SK-N-SH (cell line): ENCODE measurements at regions not wholly inside any gene's neighbourhood (a gene's known extent, or its start where the extent isn't known, plus 50 kb on each side); places are given as distances from the start of the nearest gene placed in this dataset.

Source experiments
- CTCF ChIA-PET: fragments of 300-600, 350-600 bp; formaldehyde crosslinking; extraction: SDS; loops from one replicate; lab custom pipeline; 2021; lab: Yijun Ruan, JAX
- POLR2A ChIA-PET: fragments of 350-600 bp; sonication (Branson Sonifier 250); formaldehyde crosslinking; extraction: SDS; loops from one replicate; lab custom pipeline; 2020; ENCODE audit warnings: antibody characterized with exemption, inconsistent platforms; lab: Yijun Ruan, JAX
- DNase-seq: peaks from one replicate; pipeline ENCODE4 v3.0.0; 2012
- H2AFZ ChIP-seq: fragments of 200-600 bp; sonication (generic); 2 replicates; pipeline ENCODE4 v1.8.1; 2016; ENCODE audit warnings: antibody characterized with exemption, mild to moderate bottlenecking, low read depth
- H3F3A ChIP-seq: fragments of 200-600 bp; sonication (generic); replicated peaks from 2 replicates; pipeline ENCODE3; 2016; ENCODE audit warnings: antibody characterized with exemption, mild to moderate bottlenecking; ENCODE audit not compliant: insufficient read depth
- H3K27ac ChIP-seq, 2 experiments: fragments of 200-500 bp in 1 of 2; fragments of 200-600 bp in 1 of 2; sonication (Bioruptor generic) in 1 of 2; sonication (generic), shearing (Covaris generic) in 1 of 2; 2 replicates each; pipeline versions ENCODE4 v1.5.1 to v1.6.1; 2014 to 2016; ENCODE audit warnings: low read depth in 2 of 2, inconsistent platforms in 1 of 2, low read length in 1 of 2, mild to moderate bottlenecking in 1 of 2, mixed read lengths in 1 of 2
- H3K27me3 ChIP-seq: fragments of 200-600 bp; sonication (generic), shearing (Covaris generic); 2 replicates; pipeline ENCODE4 v1.6.1; 2016; ENCODE audit warnings: mixed run types; ENCODE audit not compliant: insufficient read depth
- H3K36me3 ChIP-seq, 2 experiments: fragments of 200-500 bp in 1 of 2; fragments of 200-600 bp in 1 of 2; sonication (Bioruptor generic) in 1 of 2; sonication (generic) in 1 of 2; replicated peaks in 1 of 2; 2 replicates each; pipeline versions ENCODE3 to v1.5.1; 2014 to 2016; ENCODE audit warnings: low read length in 1 of 2, mild to moderate bottlenecking in 1 of 2; ENCODE audit not compliant: insufficient read depth in 2 of 2, control insufficient read depth in 1 of 2
- H3K4me1 ChIP-seq, 2 experiments: fragments of 200-500 bp in 1 of 2; fragments of 200-600 bp in 1 of 2; sonication (Bioruptor generic) in 1 of 2; sonication (generic), shearing (Covaris generic) in 1 of 2; 2 replicates each; pipeline versions ENCODE4 v1.5.1 to v1.6.1; 2014 to 2016; ENCODE audit warnings: low read depth in 1 of 2, low read length in 1 of 2, mixed run types in 1 of 2; ENCODE audit not compliant: insufficient read depth in 2 of 2, control insufficient read depth in 1 of 2
- H3K4me2 ChIP-seq: fragments of 200-600 bp; sonication (generic), shearing (Covaris generic); 2 replicates; pipeline ENCODE4 v1.6.1; 2017; ENCODE audit warnings: mixed run types
- H3K4me3 ChIP-seq, 2 experiments: fragments of 200-500 bp in 1 of 2; fragments of 200-600 bp in 1 of 2; sonication (Bioruptor generic) in 1 of 2; sonication (generic), shearing (Covaris generic) in 1 of 2; 2 replicates each; pipeline versions ENCODE4 v1.5.1 to v1.8.1; 2014 to 2016; ENCODE audit warnings: low read depth in 2 of 2, inconsistent platforms in 1 of 2, low read length in 1 of 2, mild to moderate bottlenecking in 1 of 2, mixed read lengths in 1 of 2, moderate library complexity in 1 of 2
- H3K79me2 ChIP-seq: fragments of 200-600 bp; sonication (generic); 2 replicates; pipeline ENCODE4 v1.8.1; 2017; ENCODE audit warnings: mild to moderate bottlenecking; ENCODE audit not compliant: insufficient read depth
- H3K9ac ChIP-seq: fragments of 200-600 bp; sonication (generic); 2 replicates; pipeline ENCODE4 v1.6.1; 2017; ENCODE audit warnings: mixed run types
- H3K9me2 ChIP-seq: fragments of 200-600 bp; sonication (generic); 2 replicates; pipeline ENCODE4 v1.6.1; 2017; ENCODE audit warnings: mixed run types
- H3K9me3 ChIP-seq: fragments of 200-600 bp; sonication (generic); 2 replicates; pipeline ENCODE4 v1.6.1; 2017; ENCODE audit warnings: mixed run types, mild to moderate bottlenecking, moderate library complexity
- H4K20me1 ChIP-seq: fragments of 200-600 bp; sonication (generic); 2 replicates; pipeline ENCODE4 v1.6.1; 2017; ENCODE audit warnings: mild to moderate bottlenecking, mixed run types; ENCODE audit not compliant: insufficient read depth
- EP300 ChIP-seq, 2 experiments: IDR thresholded peaks; 2 replicates each; pipeline versions ENCODE4 v1.4.0 to v1.6.1; 2012; ENCODE audit warnings: borderline replicate concordance in 1 of 2, low read depth in 1 of 2, low read length in 1 of 2
- EZH2phosphoT487 ChIP-seq: fragments of 200-600 bp; sonication (generic); IDR thresholded peaks from 2 replicates; pipeline ENCODE4 v1.6.1; 2017; ENCODE audit warnings: low read depth, mixed run types, mild to moderate bottlenecking, antibody characterized with exemption, moderate library complexity, borderline replicate concordance
- FOSL2 ChIP-seq: IDR thresholded peaks from 2 replicates; pipeline ENCODE4 v1.4.0; 2012; ENCODE audit warnings: low read depth, mild to moderate bottlenecking, moderate library complexity, borderline replicate concordance
- FOXJ3 ChIP-seq: sonication (generic); formaldehyde crosslinking; IDR thresholded peaks from 2 replicates; pipeline ENCODE4 v1.5.1; 2020; ENCODE audit warnings: mild to moderate bottlenecking, missing genetic modification reagents
- GABPA ChIP-seq: IDR thresholded peaks from 2 replicates; pipeline ENCODE4 v1.4.0; 2012; ENCODE audit warnings: low read depth, mild to moderate bottlenecking
- GATA2 ChIP-seq: sonication (generic); formaldehyde crosslinking; IDR thresholded peaks from 2 replicates; pipeline ENCODE4 v1.5.0; 2020; ENCODE audit warnings: mild to moderate bottlenecking, missing genetic modification reagents
- MEF2A ChIP-seq: IDR thresholded peaks from 2 replicates; pipeline ENCODE4 v1.4.0; 2012; ENCODE audit warnings: low read depth, borderline replicate concordance
- MXI1 ChIP-seq: IDR thresholded peaks from 2 replicates; pipeline ENCODE4 v1.6.1; 2012; ENCODE audit warnings: mild to moderate bottlenecking, low read depth, low read length, improper control_type of control experiment
- NFIC ChIP-seq: IDR thresholded peaks from 2 replicates; pipeline ENCODE4 v1.4.0; 2012; ENCODE audit warnings: borderline replicate concordance
- REST ChIP-seq: IDR thresholded peaks from 2 replicates; pipeline ENCODE4 v1.6.1; 2012; ENCODE audit warnings: mild to moderate bottlenecking, low read depth, low read length, moderate library complexity
- RXRA ChIP-seq: IDR thresholded peaks from 2 replicates; pipeline ENCODE4 v1.4.0; 2012; ENCODE audit warnings: low read depth, mild to moderate bottlenecking, borderline replicate concordance
- SIN3A ChIP-seq: IDR thresholded peaks from 2 replicates; pipeline ENCODE4 v1.6.1; 2012; ENCODE audit warnings: low read depth, mild to moderate bottlenecking, low read length, moderate library complexity, borderline replicate concordance
- TAF1 ChIP-seq: IDR thresholded peaks from 2 replicates; pipeline ENCODE4 v1.6.1; 2012; ENCODE audit warnings: low read depth, mild to moderate bottlenecking, low read length, moderate library complexity, borderline replicate concordance
- TCF12 ChIP-seq: IDR thresholded peaks from 2 replicates; pipeline ENCODE4 v1.4.0; 2012
- USF1 ChIP-seq: IDR thresholded peaks from 2 replicates; pipeline ENCODE4 v1.4.0; 2012; ENCODE audit warnings: low read depth, borderline replicate concordance
- YY1 ChIP-seq: IDR thresholded peaks from 2 replicates; pipeline ENCODE4 v1.4.0; 2012; ENCODE audit warnings: low read depth, mild to moderate bottlenecking
- ZBTB33 ChIP-seq: IDR thresholded peaks from 2 replicates; pipeline ENCODE4 v1.4.0; 2012; ENCODE audit warnings: low read depth, borderline replicate concordance
- WGBS: methylation state at CpG from one replicate; pipeline ENCODE4 v1.1.6; 2017; ENCODE audit warnings: low lambda C conversion rate; 5-methylcytosine and 5-hydroxymethylcytosine counted together

GRCh38 chr2:45191146-45191863, 182.1 kb upstream of the SIX2 start (continued):
- TF ChIP-seq REST (no peak), MEF2A (no peak), GABPA (no peak), ZBTB33 (no peak), FOSL2 (no peak), EP300 (IDR thresholded peaks at IDR 0.05; ENCODE audit: borderline replicate concordance in 1 of 2, low read depth in 1 of 2, low read length in 1 of 2) (peak in 1 of 2 experiments; percentile 80; a peak in 1 of 4 replicates)
- TF ChIP-seq, all 33 proteins: peak for 10

- H3K27ac ChIP-seq: peak overlapping the region in 1 of 2 experiments; percentile 90; a peak in 2 of 4 replicates
- H2AFZ ChIP-seq: no peak overlapping the region
- WGBS: 95% methylated on average over 7 of the region's 8 CpGs
- peak; percentile 28 for DNase-seq
- H3K9me3 ChIP-seq: no peaks in the 10 kb centered on the region
- H3F3A ChIP-seq: no peaks in the 10 kb centered on the region
- no peaks in the 10 kb centered on the region for H3K27me3 ChIP-seq
- H3K9me2 ChIP-seq: no peaks in the 10 kb centered on the region
- H3K36me3 ChIP-seq: no peaks in the 10 kb centered on the region
- TF ChIP-seq USF1: 0 out of 2 replicates have a peak, but pooled peaks have one; percentile 26
- TF ChIP-seq GATA2 (CRISPR knock-in tag): no peak
- no peak for TF ChIP-seq SIN3A
- TF ChIP-seq NFIC: no peak
- no peak for TF ChIP-seq RXRA
- no peak for TF ChIP-seq TAF1
- no peak for TF ChIP-seq FOXJ3 (CRISPR knock-in tag)
- no peak for TF ChIP-seq YY1
- TF ChIP-seq EZH2phosphoT487: no peak
- TF ChIP-seq EP300 (IDR thresholded peaks at IDR 0.05; ENCODE audit: borderline replicate concordance in 1 of 2, low read depth in 1 of 2, low read length in 1 of 2): no peak
- no peak for TF ChIP-seq MXI1
- 0 out of 2 replicates have a peak, but pooled peaks have one; percentile 20 for TF ChIP-seq FOSL2
- TF ChIP-seq ZBTB33: no peak
- TF ChIP-seq TCF12: no peak; the same call in 1 of the 2 replicates
- peaks cover 0 to 19% of the 10 kb centered on the region in 2 experiments; a peak in 2 of 4 replicates for H3K4me1 ChIP-seq
- no peaks in the 10 kb centered on the region for H4K20me1 ChIP-seq
- H3K9ac ChIP-seq: no peak overlapping the region
- H3K4me2 ChIP-seq: no peak overlapping the region
- CTCF ChIA-PET: interaction anchor here (0.6 to 1.4 kb wide), 4 partner anchors 148 to 304 kb away, joined by 3 to 4 read pairs (median 3); no protein-coding TSS in a partner anchor
- H3K4me3 ChIP-seq: no peak overlapping the region
- POLR2A ChIA-PET: interaction anchor here (1.5 kb wide), 1 partner anchor 22 kb away, joined by 11 read pairs; no protein-coding TSS in a partner anchor
- no peaks in the 10 kb centered on the region for H3K79me2 ChIP-seq
Observed at GRCh38 chr2:45190481-45190942, 181.3 kb upstream of the SIX2 start.
